Activated naive CD4-positive, alpha-beta T cell treated with anti-CD3 and anti-CD28 coated beads, Interleukin-2, amount 50 U/mL, for 24 hours (primary cell): ENCODE measurements at regions not wholly inside any gene's neighbourhood (a gene's known extent, or its start where the extent isn't known, plus 50 kb on each side); places are given as distances from the start of the nearest gene placed in this dataset.

Experiments
- H3K27ac Mint-ChIP-seq: one replicate; pipeline ENCODE4 v1.8.0; 2021; ENCODE audit warnings: mild to moderate bottlenecking, mixed read lengths
- H3K27me3 Mint-ChIP-seq: one replicate; pipeline ENCODE4 v1.8.0; 2021; ENCODE audit warnings: mixed read lengths
- H3K36me3 Mint-ChIP-seq: one replicate; pipeline ENCODE4 v1.8.0; 2021; ENCODE audit warnings: mixed read lengths
- H3K4me1 Mint-ChIP-seq: one replicate; pipeline ENCODE4 v1.8.0; 2021; ENCODE audit warnings: mixed read lengths
- H3K4me3 Mint-ChIP-seq: one replicate; pipeline ENCODE4 v1.8.0; 2021; ENCODE audit warnings: mild to moderate bottlenecking, mixed read lengths
- H3K9me3 Mint-ChIP-seq: one replicate; pipeline ENCODE4 v1.8.0; 2021; ENCODE audit warnings: mixed read lengths

DNA sequence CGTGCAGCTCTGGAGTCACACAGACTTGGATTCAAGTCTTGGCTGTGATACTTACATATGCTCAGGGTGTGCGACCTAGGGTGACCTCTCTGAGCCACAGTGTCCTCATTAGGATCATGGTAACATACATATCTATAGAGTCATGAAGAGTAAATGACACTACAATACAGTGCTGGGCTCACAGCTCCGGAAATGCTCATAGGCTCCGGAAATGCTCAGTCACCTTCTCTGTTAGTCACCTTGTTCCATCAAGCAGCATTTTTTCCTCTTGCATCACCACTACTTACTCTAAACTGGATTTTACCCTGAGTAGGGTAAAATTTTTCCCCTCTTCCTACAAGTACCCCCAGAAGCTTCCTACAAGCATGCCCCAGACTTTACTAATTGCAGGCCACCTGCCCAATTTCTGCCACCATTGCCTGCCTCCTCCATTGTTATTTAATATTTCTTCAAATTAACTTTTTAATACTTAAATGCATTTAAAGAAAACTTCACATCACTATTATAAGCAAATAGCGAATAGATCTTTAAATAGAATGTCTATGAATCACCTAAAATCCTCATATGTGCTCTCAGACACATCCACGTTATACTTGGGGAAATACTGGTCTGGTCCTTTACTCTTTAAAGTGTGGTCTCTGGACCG, 147.6 kb upstream of the SPRY4 start:
- Mint-ChIP-seq H3K36me3 (no peaks in the 10 kb centered on the region), H3K4me1 (peaks cover 23% of the 10 kb centered on the region), H3K27ac (peak overlapping the region; percentile 95), H3K4me3 (peak overlapping the region; percentile 37), H3K9me3 (no peaks in the 10 kb centered on the region), H3K27me3 (no peaks in the 10 kb centered on the region)

DNA sequence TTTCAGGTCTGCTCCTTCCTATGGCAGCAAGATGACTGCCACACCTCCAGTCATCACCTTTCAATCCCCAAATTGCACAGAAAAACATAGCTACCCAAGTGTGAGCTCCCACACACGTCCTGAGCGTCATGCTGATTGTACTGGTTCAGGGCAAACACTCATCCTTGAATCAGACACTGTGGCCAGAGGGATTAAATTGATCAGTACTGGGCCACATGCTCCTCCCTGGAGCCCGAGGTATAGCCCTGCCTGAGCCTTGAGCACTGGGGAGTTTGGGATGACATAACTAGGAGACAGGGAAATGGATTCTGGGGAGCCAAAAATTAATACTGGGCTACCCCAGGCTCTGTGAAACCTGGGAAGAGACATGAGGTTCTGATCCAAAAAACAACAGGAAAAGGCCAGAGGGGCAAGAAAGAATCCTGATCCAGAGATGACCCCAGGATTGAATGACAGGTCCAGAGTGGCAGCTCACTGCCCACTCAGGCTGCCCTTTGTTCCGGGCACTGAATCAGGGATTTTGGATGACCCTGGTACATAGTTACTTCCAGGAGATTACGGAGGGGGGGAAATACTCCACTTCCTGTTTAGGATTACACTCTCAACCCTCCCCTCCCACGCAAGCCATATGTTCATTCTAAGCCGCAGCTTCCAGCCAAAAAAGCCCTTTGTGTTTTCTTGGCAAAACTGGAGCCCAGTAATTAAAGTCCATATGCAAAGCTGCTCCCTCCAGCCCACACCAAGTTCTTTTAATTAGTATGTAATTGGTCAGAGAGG, 141.6 kb upstream of the SPRY4 start:
- Mint-ChIP-seq H3K4me3 (no peak overlapping the region), H3K27me3 (no peaks in the 10 kb centered on the region), H3K36me3 (no peaks in the 10 kb centered on the region), H3K27ac (no peak overlapping the region), H3K4me1 (peaks cover 7% of the 10 kb centered on the region), H3K9me3 (no peaks in the 10 kb centered on the region)

DNA sequence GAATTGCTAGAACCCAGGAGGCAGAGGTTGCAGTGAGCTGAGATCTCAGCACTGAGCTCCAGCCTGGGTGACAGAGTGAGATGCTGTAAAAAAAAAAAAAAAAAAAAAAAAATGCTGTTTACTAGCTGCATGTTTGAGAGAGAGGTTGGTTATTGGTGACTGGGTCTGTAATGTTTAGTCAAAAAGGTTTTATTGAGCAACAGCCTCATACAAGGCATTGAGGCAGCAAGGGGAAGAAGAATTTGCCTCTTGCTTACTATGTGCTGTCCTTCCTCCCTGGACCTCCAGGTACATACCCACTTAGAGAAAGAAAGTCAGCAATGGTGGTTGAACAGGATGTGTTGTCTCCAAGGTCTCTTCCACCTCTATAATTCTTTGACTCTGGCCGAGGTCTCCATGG, 140.7 kb upstream of the SPRY4 start:
- Mint-ChIP-seq H3K27me3 (no peaks in the 10 kb centered on the region), H3K27ac (no peak overlapping the region), H3K4me1 (peaks cover 7% of the 10 kb centered on the region)

DNA sequence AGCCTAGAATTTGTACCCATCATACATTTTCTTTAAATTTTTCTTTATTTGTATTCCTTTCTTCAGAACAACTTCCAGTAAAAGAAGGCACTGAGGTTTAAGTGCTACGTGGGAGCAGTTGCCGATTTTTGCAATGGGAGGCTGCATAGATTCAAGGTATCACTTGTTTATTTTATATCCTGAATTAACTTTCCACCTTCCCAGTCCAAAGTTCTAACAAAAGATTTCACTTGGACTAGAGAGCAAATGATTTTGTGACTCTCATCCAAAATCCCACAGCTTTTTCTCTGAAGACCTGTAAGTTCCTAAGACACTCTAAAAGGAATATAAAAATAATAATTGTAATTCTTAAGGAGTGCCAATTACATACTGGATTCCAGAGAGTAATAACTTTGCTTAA, 139.1 kb upstream of the SPRY4 start:
- Mint-ChIP-seq H3K4me1 (peaks cover 3% of the 10 kb centered on the region), H3K27ac (no peak overlapping the region), H3K36me3 (no peaks in the 10 kb centered on the region), H3K4me3 (no peak overlapping the region), H3K9me3 (no peaks in the 10 kb centered on the region), H3K27me3 (no peaks in the 10 kb centered on the region)

More for the DNA sequence above, 140.7 kb upstream of the SPRY4 start:
- H3K4me3 Mint-ChIP-seq = no peak overlapping the region
- H3K9me3 Mint-ChIP-seq = no peaks in the 10 kb centered on the region
- H3K36me3 Mint-ChIP-seq = no peaks in the 10 kb centered on the region

DNA sequence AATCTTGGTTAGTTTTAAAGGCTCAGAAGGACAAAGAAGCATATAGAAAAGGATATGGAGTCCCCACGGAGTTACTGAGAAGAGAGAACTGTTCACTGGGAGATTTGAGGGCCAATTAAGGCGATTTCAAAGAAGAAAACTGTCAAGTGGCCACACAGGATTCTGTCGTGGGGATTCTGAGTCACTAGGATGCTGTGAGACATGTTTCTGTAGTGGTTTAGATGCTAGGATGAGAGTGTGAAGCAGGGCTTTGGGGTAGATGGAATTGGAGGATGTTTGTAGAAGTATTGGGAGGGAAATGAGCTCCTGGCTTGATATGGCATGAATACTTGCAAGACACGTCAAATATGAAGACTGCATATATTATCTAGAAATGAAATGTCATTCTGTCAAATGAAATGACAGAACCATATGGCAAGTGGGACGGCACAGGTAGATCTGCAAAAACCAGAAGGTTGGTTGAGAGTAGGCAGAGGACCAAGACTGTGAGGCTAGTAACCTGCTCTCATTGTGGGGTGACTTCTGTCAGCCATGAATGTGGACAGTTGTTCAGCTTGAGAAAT, 136.3 kb upstream of the SPRY4 start:
- Mint-ChIP-seq H3K36me3 (no peaks in the 10 kb centered on the region), H3K4me1 (peaks cover 3% of the 10 kb centered on the region), H3K27ac (peak overlapping the region; percentile 6), H3K9me3 (no peaks in the 10 kb centered on the region), H3K4me3 (no peak overlapping the region), H3K27me3 (no peaks in the 10 kb centered on the region)

DNA sequence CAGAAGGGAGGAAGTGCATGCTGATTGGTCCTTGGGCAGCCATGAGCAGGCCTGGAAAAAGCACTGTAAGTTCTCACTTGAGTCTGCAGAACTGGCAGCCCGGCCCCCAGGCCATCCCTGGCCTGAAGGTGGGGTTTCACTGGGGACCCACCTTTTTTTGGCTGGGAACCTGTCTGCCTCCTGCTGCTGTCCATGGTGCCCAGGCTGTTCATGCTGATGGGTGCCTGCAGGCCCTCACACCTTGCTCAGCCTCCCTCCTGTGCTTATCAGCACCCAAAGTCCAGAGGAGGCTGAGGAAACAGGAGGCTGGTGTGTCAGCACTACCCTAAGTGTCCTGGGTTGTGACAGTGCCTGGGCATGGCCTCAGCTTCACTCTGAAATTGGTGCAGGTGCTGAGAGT, 134.4 kb upstream of the SPRY4 start:
- peaks cover 2% of the 10 kb centered on the region for H3K27me3 Mint-ChIP-seq
- peaks cover 2% of the 10 kb centered on the region for H3K36me3 Mint-ChIP-seq
- H3K4me3 Mint-ChIP-seq = no peak overlapping the region
- H3K9me3 Mint-ChIP-seq = no peaks in the 10 kb centered on the region
- no peak overlapping the region for H3K27ac Mint-ChIP-seq
- peaks cover 3% of the 10 kb centered on the region for H3K4me1 Mint-ChIP-seq

DNA sequence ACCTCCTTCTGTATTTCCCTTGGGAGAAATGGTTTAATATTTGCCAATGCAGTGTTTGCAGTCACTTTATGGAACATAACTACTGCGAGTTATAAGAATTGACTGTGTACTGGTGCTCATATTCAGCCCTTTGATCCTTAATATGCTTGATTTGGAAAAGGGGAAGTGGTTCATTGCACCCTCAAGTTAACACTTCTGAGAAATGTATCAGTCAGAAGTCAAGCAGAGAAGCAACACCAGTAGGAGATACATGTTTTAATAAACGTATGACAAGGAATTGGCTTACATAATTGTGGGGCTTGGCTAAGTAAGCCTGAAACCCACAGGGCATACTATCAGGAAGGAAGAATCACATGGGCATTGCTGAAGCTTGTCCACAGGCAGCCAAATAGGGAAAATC, 131.0 kb upstream of the SPRY4 start:
- no peak overlapping the region for H3K27ac Mint-ChIP-seq
- H3K4me3 Mint-ChIP-seq = no peak overlapping the region
- peaks cover 3% of the 10 kb centered on the region for H3K27me3 Mint-ChIP-seq
- H3K4me1 Mint-ChIP-seq = peaks cover under 1% of the 10 kb centered on the region
- H3K36me3 Mint-ChIP-seq = peaks cover 6% of the 10 kb centered on the region
- peaks cover 3% of the 10 kb centered on the region for H3K9me3 Mint-ChIP-seq

DNA sequence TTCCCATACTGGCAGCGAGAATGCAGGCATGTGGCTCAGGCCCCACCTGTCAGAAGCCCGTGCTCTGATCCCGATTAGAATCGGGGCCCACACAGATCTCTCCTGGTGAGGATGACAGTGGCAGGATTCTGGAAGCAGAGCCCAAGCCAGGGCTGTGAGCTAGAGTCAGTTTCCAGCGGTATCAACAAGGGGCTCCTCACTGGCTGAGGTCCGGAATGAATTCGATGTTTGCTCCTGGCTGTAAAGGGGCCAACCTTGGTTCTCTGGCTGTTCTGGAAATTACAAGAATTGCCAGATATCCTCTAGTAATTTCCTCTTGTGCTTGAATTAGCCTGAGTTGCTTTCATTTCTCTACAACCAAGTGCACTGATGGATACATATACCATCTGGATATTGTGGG, 129.1 kb upstream of the SPRY4 start:
- Mint-ChIP-seq H3K4me1 (no peaks in the 10 kb centered on the region), H3K4me3 (no peak overlapping the region), H3K27ac (no peak overlapping the region), H3K9me3 (peaks cover 5% of the 10 kb centered on the region), H3K36me3 (peaks cover 9% of the 10 kb centered on the region), H3K27me3 (peaks cover 4% of the 10 kb centered on the region)

DNA sequence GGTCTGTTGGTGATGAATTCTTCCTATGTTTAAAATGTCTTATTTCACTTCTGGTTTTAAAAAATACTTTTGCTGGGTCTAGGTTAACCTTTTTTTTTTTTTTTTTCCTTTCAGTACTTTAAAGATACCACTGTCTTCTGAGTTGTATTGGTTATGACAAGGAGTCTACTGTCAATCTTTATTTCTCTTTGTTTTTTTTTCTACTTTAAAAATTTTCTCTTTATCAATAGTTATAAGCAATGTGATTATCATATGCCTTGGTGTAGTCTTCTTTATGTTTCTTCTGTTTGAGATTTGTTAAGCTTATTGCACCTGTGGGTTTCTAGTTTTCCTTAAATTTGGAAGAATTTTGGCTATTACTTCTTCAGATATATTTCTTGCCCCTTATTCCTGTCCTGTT, 125.6 kb upstream of the SPRY4 start:
- Mint-ChIP-seq H3K4me1 (no peaks in the 10 kb centered on the region), H3K27me3 (peaks cover 4% of the 10 kb centered on the region), H3K27ac (no peak overlapping the region), H3K36me3 (peaks cover 11% of the 10 kb centered on the region), H3K9me3 (peaks cover 5% of the 10 kb centered on the region), H3K4me3 (no peak overlapping the region)

DNA sequence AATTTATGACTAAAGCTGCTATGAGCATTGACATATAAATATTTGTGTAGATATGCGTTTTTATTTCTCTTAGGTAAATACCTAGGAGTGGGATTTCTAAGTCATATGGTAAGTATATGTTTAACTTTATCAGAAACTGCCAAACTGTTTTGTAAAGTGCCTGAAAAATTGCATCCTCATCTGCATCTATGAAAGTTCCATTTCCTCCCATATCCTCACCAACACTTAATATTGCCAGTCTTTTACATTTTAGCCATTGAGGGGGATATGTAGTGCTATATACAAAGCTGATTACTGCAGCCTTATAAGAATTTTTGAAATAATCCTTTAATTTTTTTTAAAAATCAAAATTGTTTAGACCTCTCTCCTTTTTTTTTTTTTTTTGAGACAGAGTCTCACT, 123.1 kb upstream of the SPRY4 start:
- no peak overlapping the region for H3K27ac Mint-ChIP-seq
- H3K4me1 Mint-ChIP-seq = no peaks in the 10 kb centered on the region
- peaks cover 2% of the 10 kb centered on the region for H3K27me3 Mint-ChIP-seq
- peaks cover 5% of the 10 kb centered on the region for H3K9me3 Mint-ChIP-seq
- peaks cover 8% of the 10 kb centered on the region for H3K36me3 Mint-ChIP-seq
- H3K4me3 Mint-ChIP-seq = no peak overlapping the region

DNA sequence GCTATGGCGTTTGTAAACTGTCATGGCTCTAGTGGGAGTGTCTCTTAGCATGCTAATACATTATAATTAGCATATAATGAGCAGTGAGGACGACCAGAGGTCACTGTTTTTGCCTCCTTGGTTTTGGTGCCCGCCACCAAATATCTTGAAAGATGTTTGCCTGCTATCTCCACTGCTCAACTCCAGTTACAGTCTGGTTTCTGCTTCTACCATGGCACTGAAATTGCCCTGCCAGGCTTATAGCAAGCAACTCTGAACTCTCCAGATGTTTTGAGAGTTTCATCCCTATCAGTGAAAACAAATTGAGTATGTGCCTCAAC, 122.1 kb upstream of the SPRY4 start:
- Mint-ChIP-seq H3K4me1 (peaks cover 3% of the 10 kb centered on the region), H3K27me3 (peaks cover 1% of the 10 kb centered on the region), H3K36me3 (peaks cover 6% of the 10 kb centered on the region), H3K27ac (no peak overlapping the region), H3K9me3 (peaks cover 5% of the 10 kb centered on the region), H3K4me3 (no peak overlapping the region)

DNA sequence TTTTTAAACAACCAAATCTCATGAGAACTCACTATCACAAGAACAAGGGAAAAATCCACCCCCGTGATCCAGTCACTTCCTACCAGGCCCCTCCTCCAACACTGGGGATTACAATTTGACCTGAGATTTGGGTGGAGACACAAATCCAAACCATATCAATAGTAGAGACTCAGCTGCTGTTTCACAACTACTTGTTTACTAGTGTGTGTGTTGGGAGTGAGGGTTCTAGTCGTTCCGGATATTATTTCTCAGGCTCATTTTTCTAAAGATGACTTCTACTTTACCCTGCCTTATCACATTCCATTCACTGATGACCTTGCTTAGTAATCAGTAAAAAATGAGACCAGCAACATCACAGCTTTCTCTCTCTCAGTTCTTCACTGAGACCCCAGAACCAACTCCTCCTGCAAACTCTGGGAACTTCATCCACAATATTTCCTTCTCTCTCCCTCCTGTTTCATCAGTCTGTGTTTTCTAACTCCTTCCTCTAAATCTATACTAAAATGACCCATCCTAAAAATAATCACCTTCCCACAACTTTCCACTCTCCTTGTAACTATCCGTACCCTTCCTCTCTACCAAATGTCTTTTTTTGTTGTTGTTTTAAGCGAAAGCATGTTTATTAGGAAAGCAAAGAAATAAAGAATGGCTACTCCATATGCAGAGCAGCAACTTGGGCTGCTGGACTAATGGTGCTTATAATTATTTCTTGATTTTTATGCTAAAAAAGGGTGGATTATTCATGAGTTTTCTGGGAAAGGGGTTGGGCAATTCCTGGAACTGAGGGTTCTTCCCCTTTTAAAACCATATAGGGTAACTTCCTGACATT, 121.5 kb upstream of the SPRY4 start:
- peaks cover 9% of the 10 kb centered on the region for H3K4me1 Mint-ChIP-seq
- H3K4me3 Mint-ChIP-seq = no peak overlapping the region
- H3K27ac Mint-ChIP-seq = no peak overlapping the region
- peaks cover 1% of the 10 kb centered on the region for H3K27me3 Mint-ChIP-seq
- peaks cover 6% of the 10 kb centered on the region for H3K36me3 Mint-ChIP-seq
- H3K9me3 Mint-ChIP-seq = peaks cover 5% of the 10 kb centered on the region

DNA sequence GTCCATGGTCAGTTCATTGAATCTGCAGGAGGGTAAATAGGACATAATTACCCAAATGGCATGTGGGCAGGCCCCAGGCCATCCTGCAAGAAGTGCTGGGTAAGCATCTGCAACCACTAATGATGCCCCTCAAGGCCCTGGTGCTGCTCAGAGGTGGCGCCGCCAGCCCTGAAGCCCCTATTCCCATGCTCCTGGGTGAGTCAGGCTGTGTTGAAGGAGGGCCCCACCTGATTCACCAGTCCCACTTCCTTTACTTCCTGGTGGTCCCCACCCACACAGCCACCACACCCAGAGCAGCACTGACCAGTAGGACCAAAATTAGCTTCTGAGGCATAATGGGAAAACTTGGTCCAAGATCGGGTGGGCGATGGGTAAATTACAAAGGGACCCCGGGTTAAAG, 120.4 kb upstream of the SPRY4 start:
- Mint-ChIP-seq H3K9me3 (no peaks in the 10 kb centered on the region), H3K27ac (no peak overlapping the region), H3K27me3 (peaks cover 1% of the 10 kb centered on the region), H3K36me3 (peaks cover 4% of the 10 kb centered on the region), H3K4me3 (no peak overlapping the region), H3K4me1 (peaks cover 12% of the 10 kb centered on the region)

DNA sequence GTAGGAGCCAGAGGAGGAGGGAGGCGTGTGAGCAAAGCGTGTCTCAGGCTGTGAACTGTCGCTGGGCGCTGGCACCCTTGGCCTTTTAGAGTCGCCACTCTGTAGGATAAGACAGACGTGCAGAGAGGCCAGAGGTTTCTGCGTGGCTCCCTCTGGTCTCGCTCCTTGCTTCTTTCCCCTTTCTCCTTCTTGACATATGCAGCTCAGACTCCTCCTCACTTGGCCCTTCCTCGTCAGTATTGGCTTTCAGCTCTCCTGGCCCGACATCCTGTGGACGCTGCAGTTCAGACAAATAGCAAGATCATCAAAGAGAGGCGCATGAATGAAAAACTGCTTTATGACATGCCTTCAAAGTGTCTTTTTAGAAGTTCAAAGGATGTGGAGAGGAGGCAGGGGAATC, 116.8 kb upstream of the SPRY4 start:
- Mint-ChIP-seq H3K27me3 (no peaks in the 10 kb centered on the region), H3K27ac (no peak overlapping the region), H3K4me3 (peak overlapping the region; percentile 1), H3K36me3 (no peaks in the 10 kb centered on the region), H3K4me1 (peaks cover 12% of the 10 kb centered on the region), H3K9me3 (no peaks in the 10 kb centered on the region)

DNA sequence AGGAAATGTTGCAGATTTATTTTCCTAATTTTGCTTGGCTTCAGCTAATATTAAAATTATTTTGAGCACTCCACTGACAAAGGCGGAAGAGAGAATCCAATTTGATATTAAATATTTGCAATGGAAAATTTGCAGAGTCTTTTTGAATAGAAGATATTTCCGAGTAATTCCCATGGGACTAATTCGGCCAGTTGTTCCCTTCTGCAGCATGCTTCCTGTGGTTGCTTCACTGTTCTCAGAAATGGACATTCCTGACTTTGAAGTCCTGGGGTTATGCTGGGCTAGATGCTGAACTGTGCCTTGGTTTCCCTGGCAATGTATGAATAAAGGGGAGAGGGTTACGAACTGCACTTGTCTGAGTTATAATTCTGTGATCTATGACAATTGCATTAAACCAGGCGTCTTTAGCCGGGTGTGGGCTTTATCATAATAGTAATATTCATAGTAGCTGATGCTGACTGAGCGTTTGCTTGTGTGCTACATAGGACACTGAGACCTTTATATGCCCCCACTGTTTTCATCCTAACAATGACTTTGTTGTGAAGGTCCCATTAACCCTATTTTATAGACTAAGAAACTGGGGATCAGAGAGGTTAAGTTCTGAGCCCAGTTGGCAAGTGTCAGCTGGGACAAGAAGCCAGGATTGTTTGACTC, 114.5 kb upstream of the SPRY4 start:
- no peaks in the 10 kb centered on the region for H3K36me3 Mint-ChIP-seq
- H3K4me1 Mint-ChIP-seq = peaks cover 12% of the 10 kb centered on the region
- H3K4me3 Mint-ChIP-seq = no peak overlapping the region
- H3K27ac Mint-ChIP-seq = no peak overlapping the region
- H3K9me3 Mint-ChIP-seq = no peaks in the 10 kb centered on the region
- H3K27me3 Mint-ChIP-seq = no peaks in the 10 kb centered on the region
